Gastrocnemius medialis (tissue), 4 donors: ENCODE measurements at regions not wholly inside any gene's neighbourhood (a gene's known extent, or its start where the extent isn't known, plus 50 kb on each side); places are given as distances from the start of the nearest gene placed in this dataset.

ENCODE experiments used
- CTCF ChIP-seq, 5 experiments: fragments of 450-650 bp in 3 of 5; fragments of 200-600 bp in 2 of 5; sonication (generic) in 2 of 5; IDR thresholded peaks in 4 of 5; conservative IDR thresholded peaks in 1 of 5; 1 replicate in 4 of 5; 2 replicates in 1 of 5; pipeline ENCODE4 v1.5.1; 2016 to 2019; ENCODE audit warnings: antibody characterized with exemption in 5 of 5, mild to moderate bottlenecking in 3 of 5, moderate library complexity in 3 of 5
- POLR2A ChIP-seq, 2 donors: fragments of 450-650 bp; IDR thresholded peaks; one replicate each; pipeline ENCODE4 v1.6.1; 2017; ENCODE audit warnings: antibody characterized with exemption in 2 of 2, mild to moderate bottlenecking in 2 of 2, moderate library complexity in 2 of 2

- TF ChIP-seq CTCF (IDR thresholded peaks at IDR 0.05 in 4 of 5, conservative IDR thresholded peaks at IDR 0.05 in 1 of 5) (no peak), POLR2A (IDR thresholded peaks at IDR 0.05) (no peak)
These were observed 283.2 kb downstream of the EPHA7 start for GRCh38 chr6:93136111-93136510.
